HG02884 (cell line): ENCODE measurements at regions not wholly inside any gene's neighbourhood (a gene's known extent, or its start where the extent isn't known, plus 50 kb on each side); places are given as distances from the start of the nearest gene placed in this dataset.
"Not testable (repeated sequence)": the region's sequence is repeated elsewhere in the genome, so short reads cannot be mapped to it uniquely, and the experiment has no call there.

Experiments used
- ATAC-seq: cut with Tn5 transposase; IDR thresholded peaks from one replicate; pipeline ENCODE4 v1.9.1; 2021; ENCODE audit warnings: mild to moderate bottlenecking, moderate library complexity; ENCODE audit not compliant: unreplicated experiment

DNA sequence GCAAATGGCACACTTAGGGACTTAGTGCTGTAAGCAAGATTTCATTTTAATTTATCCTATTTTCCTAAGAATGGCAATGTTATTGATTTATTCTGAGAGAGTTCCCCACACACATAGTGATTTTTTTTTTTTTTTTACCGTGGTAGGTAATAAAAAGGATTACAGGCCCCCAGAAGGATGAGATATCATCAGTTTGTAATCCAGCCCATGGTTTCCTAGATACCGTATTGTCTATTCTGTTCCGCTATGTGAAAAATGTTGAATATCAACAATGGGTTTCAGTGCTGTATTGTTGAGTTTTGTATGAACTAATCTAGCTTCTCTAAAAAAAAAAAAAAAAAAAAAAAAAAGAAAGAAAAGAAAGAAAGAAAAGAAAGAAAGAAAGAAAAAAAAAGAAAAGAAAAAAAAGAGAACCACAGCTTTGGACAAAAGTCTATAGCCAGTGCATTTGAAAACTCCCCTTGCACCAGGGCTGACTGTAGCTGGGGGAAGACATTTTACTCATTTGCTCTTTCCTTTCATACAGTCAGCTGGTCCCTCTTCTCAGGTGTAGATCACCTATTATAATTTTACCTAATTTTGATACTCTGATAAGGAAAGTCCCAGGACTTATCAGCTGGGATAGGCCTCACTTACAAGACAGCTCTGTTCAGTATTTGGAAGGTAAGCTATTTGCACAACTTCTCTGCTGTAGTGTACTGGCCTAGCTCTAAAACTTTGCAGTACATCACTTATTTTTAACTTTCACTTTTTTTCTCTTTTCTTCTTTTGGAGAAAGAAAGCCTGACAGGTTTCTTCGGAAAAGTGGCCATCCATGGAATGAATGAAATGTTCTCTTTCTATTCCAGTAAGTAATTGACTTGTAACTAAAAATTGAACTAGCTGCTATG lies 101.4 kb upstream of the SOX2 start:
- no peak for ATAC-seq

DNA sequence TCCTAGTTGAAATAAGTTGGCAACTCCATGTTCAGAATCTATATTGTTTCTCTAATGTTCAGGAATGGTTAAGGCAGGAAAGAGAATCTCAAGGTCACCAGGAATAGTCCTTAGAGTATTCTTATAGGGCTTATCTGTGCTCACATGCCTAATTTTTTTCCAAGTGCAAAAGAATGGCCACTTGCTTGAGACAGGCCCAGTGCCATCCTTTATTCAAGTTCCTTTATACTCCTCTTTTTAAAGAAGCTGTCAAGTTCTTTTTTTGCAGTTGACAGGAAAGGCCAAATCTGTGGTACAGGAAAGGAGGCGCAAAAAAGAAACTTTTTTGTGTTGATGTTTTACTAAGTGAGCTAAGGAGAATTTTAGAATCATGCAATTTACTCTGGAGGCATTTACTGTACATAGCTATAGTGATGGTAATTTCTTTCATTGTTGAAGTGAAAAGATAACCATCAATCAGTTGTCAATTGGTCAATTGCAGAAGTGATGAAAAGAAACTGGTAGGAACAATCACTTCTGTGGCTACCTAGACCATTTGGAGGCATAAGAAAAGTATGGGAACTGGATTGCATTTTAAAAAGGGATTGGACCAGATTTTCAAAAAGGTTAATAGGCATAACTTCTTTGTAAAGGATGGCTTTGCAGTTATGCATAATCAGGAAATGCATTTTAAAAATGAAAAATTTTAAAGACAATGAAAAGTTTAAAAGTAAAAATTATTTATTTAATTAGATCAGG lies 102.5 kb upstream of the SOX2 start:
- no peak for ATAC-seq

DNA sequence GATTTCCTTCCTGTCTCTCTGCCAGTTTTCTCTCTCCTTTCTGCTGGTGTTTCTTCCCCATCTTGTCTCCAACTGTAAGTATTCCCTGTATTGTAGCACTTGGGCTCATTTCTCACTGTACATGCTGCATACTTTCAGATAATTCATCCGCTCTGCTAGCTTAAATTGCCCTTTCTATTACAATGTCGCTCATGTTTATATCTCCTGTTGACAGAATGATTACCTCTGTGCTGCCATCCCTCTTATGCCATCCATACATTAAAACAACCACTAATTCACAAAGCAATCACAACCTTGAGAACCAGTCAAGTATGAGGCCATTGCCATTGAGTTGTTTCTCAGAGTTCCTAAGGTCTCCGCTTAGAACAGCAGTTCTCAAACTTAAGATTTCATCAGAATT lies 107.5 kb upstream of the SOX2 start:
- ATAC-seq: no peak

DNA sequence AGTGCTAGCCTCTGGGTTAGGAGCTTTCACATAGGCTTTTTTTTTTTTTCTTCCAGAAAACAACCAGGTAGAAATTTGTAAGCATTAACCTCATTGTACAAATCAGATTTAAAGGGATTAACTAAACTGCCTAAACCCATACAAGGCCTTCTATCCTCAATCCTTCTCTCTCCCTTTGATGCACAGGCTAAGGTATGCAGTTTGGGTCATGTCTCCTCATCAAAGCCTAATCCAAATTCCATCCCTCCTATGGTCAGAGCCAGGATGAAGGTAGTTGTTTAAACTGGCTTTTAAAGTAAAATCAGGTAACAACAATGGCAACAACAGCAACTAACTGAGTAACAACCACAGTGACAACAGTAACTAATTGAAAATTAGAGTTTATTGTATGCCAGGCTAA lies 115.6 kb upstream of the SOX2 start:
- ATAC-seq: no peak

DNA sequence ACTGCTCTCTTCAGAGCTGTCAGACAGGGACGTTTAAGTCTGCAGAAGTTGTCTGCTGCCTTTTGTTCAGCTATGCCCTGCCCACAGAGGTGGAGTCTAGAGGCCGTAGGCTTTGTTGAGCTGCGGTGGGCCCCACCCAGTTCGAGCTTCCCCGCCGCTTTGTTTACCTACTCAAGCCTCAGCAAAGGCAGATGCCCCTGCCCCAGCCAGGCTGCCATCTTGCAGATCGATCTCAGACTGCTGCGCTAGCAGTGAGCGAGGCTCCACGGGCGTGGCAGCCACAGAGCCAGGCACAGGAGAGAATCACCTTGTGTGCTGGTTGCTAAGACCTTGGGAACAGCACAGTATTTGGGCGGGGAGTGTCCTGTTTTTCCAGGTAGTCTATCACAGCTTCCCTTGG lies 120.8 kb upstream of the SOX2 start:
- not testable (repeated sequence) for ATAC-seq

DNA sequence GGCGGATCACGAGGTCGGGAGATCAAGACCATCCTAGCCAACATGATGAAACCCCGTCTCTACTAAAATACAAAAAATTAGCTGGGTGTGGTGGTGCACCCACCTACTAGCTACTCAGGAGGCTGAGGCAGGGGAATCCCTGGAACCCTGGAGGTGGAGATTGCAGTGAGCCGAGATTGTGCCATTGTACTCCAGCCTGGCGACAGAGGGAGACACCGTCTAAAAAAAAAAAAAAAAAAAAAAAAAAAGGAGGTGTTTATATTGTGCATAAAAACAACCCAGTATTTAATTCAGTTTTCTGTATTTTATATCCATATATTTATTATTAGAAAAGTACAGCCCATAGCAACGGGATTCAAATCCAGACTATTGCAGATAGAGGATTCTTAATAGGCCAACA lies 129.1 kb upstream of the SOX2 start:
- no peak for ATAC-seq

DNA sequence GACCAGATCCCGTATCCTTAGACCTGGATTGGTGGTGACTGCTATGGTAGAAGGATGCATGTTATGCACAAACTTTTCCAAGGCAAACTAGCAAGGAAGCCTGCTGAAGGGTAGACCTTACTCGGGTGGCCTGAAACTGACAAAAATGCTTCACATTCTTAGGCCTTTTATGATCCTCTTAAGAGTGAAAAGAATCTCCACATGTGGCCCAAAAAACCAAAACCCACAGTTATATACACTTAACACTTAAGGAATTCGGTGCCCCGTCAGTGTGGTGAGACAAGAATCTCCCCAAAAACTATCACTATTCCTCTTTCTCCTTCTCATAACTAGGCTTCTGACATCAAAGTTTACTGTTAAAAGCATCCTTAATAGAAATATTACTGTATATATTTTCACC lies 130.1 kb upstream of the SOX2 start:
- no peak for ATAC-seq

DNA sequence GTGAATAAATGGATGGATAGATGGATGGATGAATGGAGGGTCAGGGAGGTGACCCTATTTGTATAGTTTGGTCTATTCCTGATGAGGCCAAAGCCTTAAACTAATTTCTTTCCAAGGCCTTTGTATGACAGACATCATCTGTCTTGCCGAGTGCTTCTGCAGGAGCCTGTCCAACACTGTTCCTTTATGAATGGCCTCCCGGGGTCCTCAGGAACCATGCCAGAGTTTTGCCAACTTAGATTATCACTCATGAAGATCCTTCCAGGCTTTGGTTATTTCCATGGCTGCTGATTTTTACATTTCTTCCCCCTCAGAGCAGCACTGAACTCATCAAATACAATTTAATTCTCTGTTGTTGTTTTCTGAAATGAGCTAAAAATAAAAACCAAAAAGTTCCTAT lies 133.0 kb upstream of the SOX2 start:
- ATAC-seq: no peak

DNA sequence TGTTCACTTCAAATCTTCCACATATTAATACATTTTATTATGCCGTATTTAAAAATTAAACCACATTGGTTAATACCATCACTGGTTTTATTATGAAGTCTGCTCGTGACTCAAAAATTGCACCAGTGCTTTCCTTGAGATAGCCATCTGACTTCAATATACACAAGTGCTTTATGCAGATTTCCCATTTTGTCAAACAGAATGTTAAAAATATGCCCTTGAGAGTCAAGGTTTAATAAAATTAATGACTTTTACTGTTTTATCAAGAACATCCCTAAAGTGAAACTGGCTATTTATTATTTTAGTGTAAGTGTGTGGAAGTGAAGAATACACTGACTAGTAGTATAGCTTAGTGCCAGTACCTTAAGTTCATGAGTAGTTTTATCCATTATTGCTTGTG lies 139.3 kb upstream of the SOX2 start:
- no peak for ATAC-seq

DNA sequence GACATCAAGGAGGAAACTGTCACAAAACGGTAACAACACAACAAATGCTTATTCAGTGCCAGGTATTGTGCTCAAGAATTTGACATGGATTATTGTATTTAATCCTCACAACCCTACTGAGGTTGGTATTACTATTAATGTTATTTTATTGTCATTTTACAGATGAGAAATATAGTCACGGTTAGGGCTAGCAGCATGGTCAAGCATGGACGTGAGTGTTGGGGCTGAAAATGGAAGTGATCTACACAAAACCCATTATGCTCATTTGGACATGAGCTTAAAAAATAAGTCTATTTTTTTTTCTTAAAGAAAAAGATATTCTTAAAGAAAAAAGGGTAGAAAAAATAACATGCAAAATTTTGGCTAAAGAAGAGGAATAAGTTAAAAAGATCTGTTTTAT lies 141.3 kb upstream of the SOX2 start:
- no peak for ATAC-seq

DNA sequence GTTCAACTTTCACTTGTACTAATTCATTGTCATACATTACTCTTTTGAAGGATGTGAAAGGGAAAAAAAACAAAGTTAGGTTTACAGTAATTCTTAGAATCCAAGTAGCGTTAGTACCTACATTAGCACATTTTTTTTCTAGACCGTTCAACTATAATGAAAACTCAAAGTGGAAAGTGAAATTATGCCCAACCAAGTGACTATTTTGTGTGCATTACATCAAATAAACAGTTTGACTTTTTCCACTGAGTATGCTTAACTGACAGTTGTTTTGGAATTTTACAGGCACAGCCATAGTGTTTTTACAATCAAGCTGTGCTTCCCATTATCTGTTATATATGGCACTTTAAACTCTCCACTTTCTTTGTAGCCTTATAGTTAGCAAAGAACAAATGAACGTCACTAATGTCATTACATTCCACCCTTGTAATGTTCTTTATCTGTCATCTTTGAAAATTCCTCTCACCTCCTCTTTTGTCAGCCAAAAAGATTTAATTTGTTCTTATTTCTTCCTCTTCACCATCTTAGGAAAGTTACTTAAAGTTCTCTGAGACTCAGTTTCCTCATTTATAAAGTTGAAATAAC lies 142.3 kb upstream of the SOX2 start:
- no peak for ATAC-seq

DNA sequence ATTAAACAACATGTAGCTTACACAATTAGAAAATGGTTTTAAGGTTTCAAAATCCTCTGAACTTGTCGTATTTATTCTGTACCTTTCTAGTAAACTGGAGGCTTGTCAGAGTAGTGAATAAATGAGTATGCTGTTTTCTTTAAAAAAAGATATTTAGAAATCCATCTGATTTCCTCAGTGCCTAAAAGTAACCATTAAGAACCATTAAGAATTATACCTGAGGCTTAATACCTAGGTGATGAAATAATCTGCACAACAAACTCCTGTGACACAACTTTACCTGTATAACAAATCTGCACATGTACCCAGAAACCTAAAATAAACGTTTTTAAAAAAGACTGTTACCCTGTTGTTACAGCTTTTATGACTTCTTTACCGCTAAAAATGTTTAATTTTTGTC lies 143.0 kb upstream of the SOX2 start:
- no peak for ATAC-seq

DNA sequence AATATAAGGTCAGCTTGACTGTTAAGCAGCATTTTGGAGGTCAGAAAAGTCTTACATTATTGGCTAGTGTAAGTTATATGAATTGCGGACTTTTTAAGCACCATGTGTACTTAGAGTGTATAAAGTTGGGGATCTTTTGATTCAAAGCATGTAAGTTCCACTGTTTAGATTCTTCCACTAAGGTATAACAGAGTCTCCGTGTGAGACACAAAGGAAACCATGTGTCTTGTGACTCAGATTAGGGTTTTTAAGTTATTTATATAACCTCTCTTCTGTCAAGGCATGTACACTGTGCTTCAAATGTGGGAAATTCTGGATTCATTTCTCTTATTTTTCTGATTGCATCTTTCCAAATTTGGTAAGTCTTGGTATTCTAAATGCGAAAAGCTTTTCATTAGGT lies 143.5 kb upstream of the SOX2 start:
- no peak for ATAC-seq

DNA sequence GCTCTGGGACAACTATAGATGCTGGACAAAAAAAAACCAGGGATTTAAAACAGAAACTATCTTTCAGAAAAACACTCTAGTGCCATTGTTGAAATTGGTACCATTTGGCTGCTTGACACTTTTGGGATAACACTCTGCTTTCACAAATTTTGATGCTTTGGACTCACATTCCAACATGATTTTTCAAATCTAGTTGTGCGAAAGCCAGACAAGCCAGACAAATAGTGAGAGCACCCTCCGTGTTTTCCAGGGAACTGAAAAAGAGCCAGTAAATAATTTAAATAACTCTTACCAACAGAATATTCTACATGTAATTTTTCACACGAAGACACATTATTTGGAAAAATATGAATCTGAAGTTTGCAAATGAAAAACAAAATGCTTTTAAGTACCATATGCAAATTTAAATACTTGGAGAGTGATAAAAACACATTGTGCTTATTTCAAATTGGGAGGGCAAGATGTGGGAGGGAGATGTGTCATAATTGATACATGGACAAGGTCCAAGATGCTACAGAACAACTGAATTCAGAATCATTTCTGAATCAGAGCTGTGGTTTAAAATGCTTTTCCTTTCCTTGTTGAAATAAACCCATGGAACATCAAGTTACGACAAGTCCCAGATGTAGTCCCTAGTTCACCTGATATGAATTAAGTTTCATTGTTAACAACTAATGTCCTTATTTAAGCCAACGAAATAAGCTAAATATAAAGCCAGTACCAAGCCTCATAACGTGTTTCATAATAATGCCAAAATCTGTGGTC lies 144.2 kb upstream of the SOX2 start:
- no peak for ATAC-seq

DNA sequence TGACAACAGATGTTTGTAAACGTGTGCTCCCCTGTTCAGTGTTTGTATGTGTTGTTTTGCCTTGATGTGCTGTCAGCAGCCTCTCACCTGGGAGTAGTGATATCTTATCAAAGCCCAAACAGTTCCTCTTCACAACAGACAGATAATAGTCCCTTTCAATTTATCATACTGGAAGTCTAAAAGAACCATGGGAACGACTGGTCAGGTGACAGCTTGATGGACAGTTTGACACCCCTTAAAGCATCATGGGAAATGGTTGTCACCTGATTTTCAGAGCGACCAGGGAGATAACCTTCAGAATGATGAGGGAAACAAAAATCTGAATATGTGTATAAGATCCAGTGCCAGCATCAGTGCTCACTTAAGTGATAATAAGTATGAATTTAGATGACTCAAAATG lies 146.3 kb upstream of the SOX2 start:
- no peak for ATAC-seq

DNA sequence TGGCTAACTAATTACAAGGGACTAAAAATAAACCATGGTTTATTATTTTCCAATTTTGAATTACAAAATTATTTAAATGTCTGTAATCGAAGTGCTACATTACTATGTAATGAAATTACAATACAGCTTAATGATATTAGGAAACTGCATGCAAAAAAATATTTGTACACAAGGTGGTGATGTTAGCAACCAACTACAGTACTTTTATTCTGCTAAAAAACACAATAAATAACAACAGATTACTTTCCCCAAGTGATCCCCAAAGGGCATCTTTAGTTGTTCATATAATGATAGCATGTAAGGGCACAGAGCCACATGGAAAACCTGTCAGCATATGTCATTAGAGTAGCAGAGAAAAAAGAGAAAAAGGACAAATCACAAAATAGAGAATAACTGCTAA lies 147.5 kb upstream of the SOX2 start:
- no peak for ATAC-seq

DNA sequence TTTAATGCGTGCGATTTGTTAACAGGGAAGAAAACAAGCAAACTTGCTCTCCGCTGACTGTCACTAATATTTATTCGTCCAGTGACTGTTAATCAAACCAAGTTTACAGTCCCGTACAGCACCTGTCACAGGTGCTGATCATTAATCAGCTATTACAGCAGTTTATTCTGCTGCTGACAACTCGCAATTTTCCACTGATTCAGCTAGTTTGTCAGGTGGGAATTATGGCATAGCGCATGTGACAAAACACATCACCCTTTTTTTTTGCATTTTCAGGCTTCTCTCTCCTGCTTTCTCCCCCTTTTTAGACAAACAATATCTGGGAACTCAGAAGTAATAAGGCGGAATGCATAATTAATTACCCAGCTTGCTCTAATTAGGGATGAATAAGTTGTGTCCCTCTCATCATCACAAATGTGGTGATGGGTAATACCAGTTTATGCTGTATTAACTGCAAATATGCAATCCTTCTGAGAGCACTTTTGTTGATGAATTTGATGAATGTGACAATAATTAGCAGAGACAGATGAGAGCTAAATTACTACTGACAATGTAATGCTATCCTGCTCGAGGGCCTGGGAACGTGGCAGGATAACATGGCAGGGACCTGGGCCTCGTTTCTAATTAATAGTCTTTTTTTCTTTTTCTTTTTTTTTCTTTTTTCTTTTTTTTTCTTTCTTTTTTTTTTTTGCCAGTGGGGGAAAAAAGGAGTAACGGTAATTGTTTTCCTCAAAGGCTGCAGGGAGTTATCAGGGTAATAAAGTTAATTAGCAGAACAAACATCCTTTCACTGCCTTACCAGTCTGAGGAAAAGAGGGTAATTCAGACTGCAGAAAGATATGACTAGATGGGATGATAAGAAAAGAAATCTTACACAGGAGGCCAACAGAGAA lies 150.3 kb upstream of the SOX2 start:
- ATAC-seq: no peak

DNA sequence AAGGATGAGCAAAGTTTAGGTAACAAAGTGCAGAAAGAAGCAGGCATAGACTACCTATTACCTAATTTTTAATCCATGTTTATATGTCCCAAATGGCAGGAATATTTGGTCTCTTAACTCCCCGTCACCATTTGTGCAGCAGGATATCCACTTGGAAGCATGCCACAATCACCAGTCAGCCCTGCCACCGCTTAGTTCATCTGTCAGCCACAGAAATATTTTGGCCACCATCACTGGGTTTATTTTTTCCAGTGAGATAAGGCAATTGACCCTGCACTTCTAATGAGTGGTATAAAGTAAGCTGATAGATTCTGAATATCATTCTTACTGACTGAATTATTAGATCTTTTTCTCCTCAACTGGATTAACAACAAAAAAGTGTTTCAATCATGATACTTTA lies 152.9 kb upstream of the SOX2 start:
- ATAC-seq: no peak

DNA sequence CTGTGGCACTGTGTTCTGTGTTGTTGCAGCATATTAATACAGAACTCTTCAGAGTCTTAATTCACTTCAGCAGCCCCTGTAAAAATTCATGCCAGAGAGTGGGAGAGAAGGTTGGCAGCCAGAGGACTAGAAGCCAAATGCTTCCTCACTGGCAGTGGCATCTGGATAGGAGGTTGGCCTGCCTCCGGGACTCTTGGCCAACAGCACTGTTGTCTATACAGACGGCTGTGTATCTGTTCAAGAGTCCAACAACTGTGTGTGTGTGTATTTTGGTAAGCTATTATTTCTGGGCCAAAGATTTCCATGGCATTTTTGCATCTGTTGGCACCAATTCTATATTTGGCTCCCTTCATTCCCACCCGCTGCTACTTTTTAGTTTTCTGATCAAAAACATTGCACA lies 156.0 kb upstream of the SOX2 start:
- no peak for ATAC-seq

DNA sequence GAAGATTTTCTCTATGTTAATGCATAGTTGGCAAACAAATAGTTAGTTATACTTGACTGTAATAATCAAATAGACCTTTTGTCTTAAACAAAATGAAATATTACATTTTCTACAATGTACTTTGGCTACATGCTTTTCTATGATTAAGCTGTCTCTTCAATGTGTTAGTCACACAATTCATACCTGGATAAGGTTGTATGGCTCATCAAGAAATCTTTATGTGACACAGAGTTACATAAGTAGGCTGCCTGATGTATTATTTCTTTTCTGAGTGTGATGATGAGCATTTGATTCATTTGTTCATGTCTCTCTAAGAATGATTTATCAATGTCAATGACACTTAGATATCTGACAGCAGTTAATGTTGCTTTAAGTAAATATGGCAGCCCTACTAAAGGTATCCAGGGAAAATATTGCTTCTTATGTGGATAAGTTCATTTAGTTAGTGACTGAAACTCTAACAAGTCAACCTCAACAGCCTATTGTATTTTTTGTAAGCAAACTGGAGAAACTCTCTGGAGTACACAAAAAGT lies 157.4 kb upstream of the SOX2 start:
- ATAC-seq: no peak
